ENCODE measurements at regions not wholly inside any gene's neighbourhood (a gene's known extent, or its start where the extent isn't known, plus 50 kb on each side); places are given as distances from the start of the nearest gene placed in this dataset.
A peak's percentile ranks its signal among the peaks of the same experiment; 100 is the strongest.
"Not testable (repeated sequence)": the region's sequence is repeated elsewhere in the genome, so short reads cannot be mapped to it uniquely, and the experiment has no call there.

GRCh38 chr7:94149789-94150545 is 145.8 kb upstream of the BET1 start:
- Histone ChIP-seq H3K27ac (ENCODE audit: low read depth, low read length) (no peak overlapping the region), H2AFZ (ENCODE audit: low read depth, low read length) (no peak overlapping the region)

GRCh38 chr7:94154182-94154581 is 150.0 kb upstream of the BET1 start:
- DNase-seq (ENCODE audit: low read depth) = no peak
- H3K27me3 ChIP-seq (ENCODE audit: insufficient read depth, low read length) = no peaks in the 10 kb centered on the region
- H3K9ac ChIP-seq (ENCODE audit: low read length) = no peak overlapping the region
- H3K79me2 ChIP-seq (ENCODE audit: insufficient read depth, low read length) = no peaks in the 10 kb centered on the region
- no peak overlapping the region for H2AFZ ChIP-seq (ENCODE audit: low read depth, low read length)
- Mint-ChIP-seq H3K4me1 (ENCODE audit: low read depth, unreplicated experiment) (peaks cover 16% of the 10 kb centered on the region), H3K27ac (ENCODE audit: unreplicated experiment) (no peak overlapping the region), H3K36me3 (ENCODE audit: low read depth, unreplicated experiment) (no peaks in the 10 kb centered on the region), H3K9me3 (ENCODE audit: unreplicated experiment) (peaks cover 3% of the 10 kb centered on the region), H3K4me3 (ENCODE audit: unreplicated experiment) (no peak overlapping the region), H3K27me3 (ENCODE audit: low read depth, unreplicated experiment) (no peaks in the 10 kb centered on the region)
- peaks cover 5% of the 10 kb centered on the region for H3K4me1 ChIP-seq (ENCODE audit: insufficient read depth, low read length)
- H3K4me2 ChIP-seq (ENCODE audit: low read length) = no peak overlapping the region
- H3K9me3 ChIP-seq (ENCODE audit: insufficient read depth, low read depth, low read length) = no peaks in the 10 kb centered on the region
- H3K36me3 ChIP-seq (ENCODE audit: insufficient read depth, low read length) = no peaks in the 10 kb centered on the region
- H3K4me3 ChIP-seq (ENCODE audit: insufficient read depth, low read depth, low read length) = no peak overlapping the region
- H3K27ac ChIP-seq (ENCODE audit: low read depth, low read length) = no peak overlapping the region
- H4K20me1 ChIP-seq (ENCODE audit: insufficient read depth, low read length) = no peaks in the 10 kb centered on the region
- FAIRE-seq = no peak
- TF ChIP-seq, protein P1, sequence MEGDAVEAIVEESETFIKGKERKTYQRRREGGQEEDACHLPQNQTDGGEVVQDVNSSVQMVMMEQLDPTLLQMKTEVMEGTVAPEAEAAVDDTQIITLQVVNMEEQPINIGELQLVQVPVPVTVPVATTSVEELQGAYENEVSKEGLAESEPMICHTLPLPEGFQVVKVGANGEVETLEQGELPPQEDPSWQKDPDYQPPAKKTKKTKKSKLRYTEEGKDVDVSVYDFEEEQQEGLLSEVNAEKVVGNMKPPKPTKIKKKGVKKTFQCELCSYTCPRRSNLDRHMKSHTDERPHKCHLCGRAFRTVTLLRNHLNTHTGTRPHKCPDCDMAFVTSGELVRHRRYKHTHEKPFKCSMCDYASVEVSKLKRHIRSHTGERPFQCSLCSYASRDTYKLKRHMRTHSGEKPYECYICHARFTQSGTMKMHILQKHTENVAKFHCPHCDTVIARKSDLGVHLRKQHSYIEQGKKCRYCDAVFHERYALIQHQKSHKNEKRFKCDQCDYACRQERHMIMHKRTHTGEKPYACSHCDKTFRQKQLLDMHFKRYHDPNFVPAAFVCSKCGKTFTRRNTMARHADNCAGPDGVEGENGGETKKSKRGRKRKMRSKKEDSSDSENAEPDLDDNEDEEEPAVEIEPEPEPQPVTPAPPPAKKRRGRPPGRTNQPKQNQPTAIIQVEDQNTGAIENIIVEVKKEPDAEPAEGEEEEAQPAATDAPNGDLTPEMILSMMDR (IDR thresholded peaks at IDR 0.05; ENCODE audit: insufficient read depth, low read depth, low read length) = no peak
- TF ChIP-seq EZH2 (IDR thresholded peaks at IDR 0.05; ENCODE audit: insufficient read depth, low read length) = no peak

More at GRCh38 chr7:94149789-94150545, 145.8 kb upstream of the BET1 start:
- H3K27me3 ChIP-seq (ENCODE audit: insufficient read depth, low read length) = no peaks in the 10 kb centered on the region
- FAIRE-seq (peak; percentile 17), DNase-seq (ENCODE audit: low read depth) (no peak)
- H4K20me1 ChIP-seq (ENCODE audit: insufficient read depth, low read length) = no peaks in the 10 kb centered on the region
- peaks cover 2% of the 10 kb centered on the region for H3K27me3 Mint-ChIP-seq (ENCODE audit: low read depth, unreplicated experiment)
- no peaks in the 10 kb centered on the region for H3K36me3 ChIP-seq (ENCODE audit: insufficient read depth, low read length)
- H3K79me2 ChIP-seq (ENCODE audit: insufficient read depth, low read length) = no peaks in the 10 kb centered on the region
- H3K9ac ChIP-seq (ENCODE audit: low read length) = no peak overlapping the region
- H3K4me3 Mint-ChIP-seq (ENCODE audit: unreplicated experiment) = no peak overlapping the region
- H3K9me3 Mint-ChIP-seq (ENCODE audit: unreplicated experiment) = no peaks in the 10 kb centered on the region
- H3K4me3 ChIP-seq (ENCODE audit: insufficient read depth, low read depth, low read length) = no peak overlapping the region
- no peaks in the 10 kb centered on the region for H3K36me3 Mint-ChIP-seq (ENCODE audit: low read depth, unreplicated experiment)
- H3K4me1 ChIP-seq (ENCODE audit: insufficient read depth, low read length) = peaks cover 11% of the 10 kb centered on the region
- peaks cover 15% of the 10 kb centered on the region for H3K4me1 Mint-ChIP-seq (ENCODE audit: low read depth, unreplicated experiment)
- TF ChIP-seq EZH2 (IDR thresholded peaks at IDR 0.05; ENCODE audit: insufficient read depth, low read length) = no peak
- TF ChIP-seq, protein P1 (IDR thresholded peaks at IDR 0.05; ENCODE audit: insufficient read depth, low read depth, low read length) = no peak
- no peak overlapping the region for H3K4me2 ChIP-seq (ENCODE audit: low read length)
- H3K9me3 ChIP-seq (ENCODE audit: insufficient read depth, low read depth, low read length) = no peaks in the 10 kb centered on the region
- no peak overlapping the region for H3K27ac Mint-ChIP-seq (ENCODE audit: unreplicated experiment)

GRCh38 chr7:94154858-94155257 is 150.7 kb upstream of the BET1 start:
- H3K27me3 ChIP-seq (ENCODE audit: insufficient read depth, low read length) = no peaks in the 10 kb centered on the region
- peaks cover 14% of the 10 kb centered on the region for H3K4me1 Mint-ChIP-seq (ENCODE audit: low read depth, unreplicated experiment)
- H3K4me3 Mint-ChIP-seq (ENCODE audit: unreplicated experiment) = no peak overlapping the region
- H2AFZ ChIP-seq (ENCODE audit: low read depth, low read length) = no peak overlapping the region
- FAIRE-seq (no peak), DNase-seq (ENCODE audit: low read depth) (no peak)
- H3K9me3 Mint-ChIP-seq (ENCODE audit: unreplicated experiment) = peaks cover 3% of the 10 kb centered on the region
- H3K79me2 ChIP-seq (ENCODE audit: insufficient read depth, low read length) = no peaks in the 10 kb centered on the region
- no peak overlapping the region for H3K27ac ChIP-seq (ENCODE audit: low read depth, low read length)
- H3K9me3 ChIP-seq (ENCODE audit: insufficient read depth, low read depth, low read length) = no peaks in the 10 kb centered on the region
- H3K4me2 ChIP-seq (ENCODE audit: low read length) = no peak overlapping the region
- no peak overlapping the region for H3K4me3 ChIP-seq (ENCODE audit: insufficient read depth, low read depth, low read length)
- H3K27ac Mint-ChIP-seq (ENCODE audit: unreplicated experiment) = no peak overlapping the region
- no peaks in the 10 kb centered on the region for H3K36me3 ChIP-seq (ENCODE audit: insufficient read depth, low read length)
- H3K4me1 ChIP-seq (ENCODE audit: insufficient read depth, low read length) = peaks cover 5% of the 10 kb centered on the region
- no peaks in the 10 kb centered on the region for H3K36me3 Mint-ChIP-seq (ENCODE audit: low read depth, unreplicated experiment)
- H3K9ac ChIP-seq (ENCODE audit: low read length) = no peak overlapping the region
- TF ChIP-seq, protein P1 (IDR thresholded peaks at IDR 0.05; ENCODE audit: insufficient read depth, low read depth, low read length) = no peak
- TF ChIP-seq EZH2 (IDR thresholded peaks at IDR 0.05; ENCODE audit: insufficient read depth, low read length) = no peak
- H4K20me1 ChIP-seq (ENCODE audit: insufficient read depth, low read length) = no peaks in the 10 kb centered on the region
- H3K27me3 Mint-ChIP-seq (ENCODE audit: low read depth, unreplicated experiment) = no peaks in the 10 kb centered on the region

GRCh38 chr7:94157659-94158306 is 153.6 kb upstream of the BET1 start:
- H3K4me1 Mint-ChIP-seq (ENCODE audit: low read depth, unreplicated experiment); H3K36me3 Mint-ChIP-seq (ENCODE audit: low read depth, unreplicated experiment); H3K4me1 ChIP-seq (ENCODE audit: insufficient read depth, low read length); H3K27me3 ChIP-seq (ENCODE audit: insufficient read depth, low read length); H3K27ac ChIP-seq (ENCODE audit: low read depth, low read length); H3K4me3 ChIP-seq (ENCODE audit: insufficient read depth, low read depth, low read length); H3K9ac ChIP-seq (ENCODE audit: low read length); H3K27me3 Mint-ChIP-seq (ENCODE audit: low read depth, unreplicated experiment); H3K4me3 Mint-ChIP-seq (ENCODE audit: unreplicated experiment); H3K79me2 ChIP-seq (ENCODE audit: insufficient read depth, low read length); H3K9me3 Mint-ChIP-seq (ENCODE audit: unreplicated experiment); H3K36me3 ChIP-seq (ENCODE audit: insufficient read depth, low read length); H3K27ac Mint-ChIP-seq (ENCODE audit: unreplicated experiment); H4K20me1 ChIP-seq (ENCODE audit: insufficient read depth, low read length); H3K9me3 ChIP-seq (ENCODE audit: insufficient read depth, low read depth, low read length): not testable (repeated sequence)
- peak; percentile 9 for FAIRE-seq
- Histone ChIP-seq H3K4me2 (ENCODE audit: low read length) (peak overlapping the region; percentile 33), H2AFZ (ENCODE audit: low read depth, low read length) (peak overlapping the region; percentile 50)
- DNase-seq (ENCODE audit: low read depth) = peak; percentile 65

All from astrocyte (in vitro differentiated cells and primary cell).